Natural killer cell (primary cell): ENCODE measurements at regions not wholly inside any gene's neighbourhood (a gene's known extent, or its start where the extent isn't known, plus 50 kb on each side); places are given as distances from the start of the nearest gene placed in this dataset.

Experiments used
- ATAC-seq, 3 donors: fragments of 150-1000 bp in 2 of 3; fragments of 200-7000 bp in 1 of 3; cut with Tn5 transposase; 1 replicate in 1 of 3; 2 replicates in 2 of 3; pipeline ENCODE4 v1.10.0; 2021; ENCODE audit warnings: mild to moderate bottlenecking in 2 of 3, moderate library complexity in 2 of 3
- DNase-seq, 2 donors: peaks; one replicate each; pipeline versions ENCODE4 v3.0.0 to v3.0.0-alpha.2; 2013 to 2021; ENCODE audit warnings: mixed read lengths in 1 of 2
- H3K27ac ChIP-seq: one replicate; pipeline ENCODE4 v1.5.1; 2013; ENCODE audit warnings: mild to moderate bottlenecking, low read length
- H3K27me3 ChIP-seq: one replicate; pipeline ENCODE4 v1.6.1; 2013; ENCODE audit warnings: low read length; ENCODE audit not compliant: control insufficient read depth, insufficient read depth
- H3K36me3 ChIP-seq: one replicate; pipeline ENCODE4 v1.6.1; 2013; ENCODE audit warnings: low read length; ENCODE audit not compliant: control insufficient read depth, insufficient read depth
- H3K4me1 ChIP-seq: one replicate; pipeline ENCODE4 v1.6.1; 2013; ENCODE audit warnings: low read length; ENCODE audit not compliant: control insufficient read depth, insufficient read depth
- H3K4me3 ChIP-seq: one replicate; pipeline ENCODE4 v1.5.1; 2013; ENCODE audit warnings: low read length
- H3K9me3 ChIP-seq: one replicate; pipeline ENCODE4 v1.6.1; 2013; ENCODE audit warnings: low read length; ENCODE audit not compliant: control insufficient read depth, insufficient read depth
- H3K27ac Mint-ChIP-seq, 2 donors: one replicate each; pipeline ENCODE4 v1.8.0; 2022; ENCODE audit warnings: mild to moderate bottlenecking in 2 of 2, mixed read lengths in 2 of 2, moderate library complexity in 1 of 2
- H3K27me3 Mint-ChIP-seq, 2 donors: one replicate each; pipeline ENCODE4 v1.8.0; 2022; ENCODE audit warnings: low read depth in 2 of 2, mixed read lengths in 2 of 2
- H3K36me3 Mint-ChIP-seq: one replicate; pipeline ENCODE4 v1.8.0; 2022; ENCODE audit warnings: mixed read lengths
- H3K4me1 Mint-ChIP-seq, 2 donors: one replicate each; pipeline ENCODE4 v1.8.0; 2022; ENCODE audit warnings: mixed read lengths in 2 of 2
- H3K4me3 Mint-ChIP-seq: one replicate; pipeline ENCODE4 v1.8.0; 2022; ENCODE audit warnings: mild to moderate bottlenecking, moderate library complexity, mixed read lengths
- H3K9me3 Mint-ChIP-seq, 2 donors: one replicate each; pipeline ENCODE4 v1.8.0; 2022; ENCODE audit warnings: mixed read lengths in 2 of 2
- WGBS: methylation state at CpG from one replicate; pipeline ENCODE4 v1.1.7; 2013; ENCODE audit warnings: missing lambda C conversion rate; ENCODE audit not compliant: insufficient coverage; 5-methylcytosine and 5-hydroxymethylcytosine counted together
- intact Hi-C: fragments of 100-400 bp; cut with micrococcal nuclease; formaldehyde crosslinking; loops from one replicate; pipeline ENCODE4 v1.14.2; 2022
- TF ChIP-seq, protein P1 (sequence below): fragments of 200-600 bp; IDR thresholded peaks from one replicate; pipeline ENCODE4 v1.8.0; 2022; ENCODE audit warnings: antibody characterized with exemption

GRCh38 chr20:5445611-5446010 lies 128.9 kb upstream of the PROKR2 start:
- peaks cover 13 to 52% of the 10 kb centered on the region in 2 donors for H3K27me3 Mint-ChIP-seq
- H3K36me3 Mint-ChIP-seq = no peaks in the 10 kb centered on the region

GRCh38 chr20:5442101-5442500 lies 125.3 kb upstream of the PROKR2 start:
- Mint-ChIP-seq H3K27ac (no peak overlapping the region), H3K27me3 (peaks cover 25 to 56% of the 10 kb centered on the region in 2 donors), H3K9me3 (no peaks in the 10 kb centered on the region), H3K36me3 (no peaks in the 10 kb centered on the region), H3K4me3 (no peak overlapping the region), H3K4me1 (no peaks in the 10 kb centered on the region)
- H3K36me3 ChIP-seq = no peaks in the 10 kb centered on the region
- no peak overlapping the region for H3K27ac ChIP-seq
- no peaks in the 10 kb centered on the region for H3K27me3 ChIP-seq
- H3K9me3 ChIP-seq = no peaks in the 10 kb centered on the region
- no peaks in the 10 kb centered on the region for H3K4me1 ChIP-seq
- TF ChIP-seq, protein P1, sequence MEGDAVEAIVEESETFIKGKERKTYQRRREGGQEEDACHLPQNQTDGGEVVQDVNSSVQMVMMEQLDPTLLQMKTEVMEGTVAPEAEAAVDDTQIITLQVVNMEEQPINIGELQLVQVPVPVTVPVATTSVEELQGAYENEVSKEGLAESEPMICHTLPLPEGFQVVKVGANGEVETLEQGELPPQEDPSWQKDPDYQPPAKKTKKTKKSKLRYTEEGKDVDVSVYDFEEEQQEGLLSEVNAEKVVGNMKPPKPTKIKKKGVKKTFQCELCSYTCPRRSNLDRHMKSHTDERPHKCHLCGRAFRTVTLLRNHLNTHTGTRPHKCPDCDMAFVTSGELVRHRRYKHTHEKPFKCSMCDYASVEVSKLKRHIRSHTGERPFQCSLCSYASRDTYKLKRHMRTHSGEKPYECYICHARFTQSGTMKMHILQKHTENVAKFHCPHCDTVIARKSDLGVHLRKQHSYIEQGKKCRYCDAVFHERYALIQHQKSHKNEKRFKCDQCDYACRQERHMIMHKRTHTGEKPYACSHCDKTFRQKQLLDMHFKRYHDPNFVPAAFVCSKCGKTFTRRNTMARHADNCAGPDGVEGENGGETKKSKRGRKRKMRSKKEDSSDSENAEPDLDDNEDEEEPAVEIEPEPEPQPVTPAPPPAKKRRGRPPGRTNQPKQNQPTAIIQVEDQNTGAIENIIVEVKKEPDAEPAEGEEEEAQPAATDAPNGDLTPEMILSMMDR = no peak
- no peak overlapping the region for H3K4me3 ChIP-seq
- ATAC-seq (no peak), DNase-seq (no peak)
- 85% methylated on average over 5 of the region's 5 CpGs for WGBS
- intact Hi-C loops = no loop called here

More at GRCh38 chr20:5445611-5446010, 128.9 kb upstream of the PROKR2 start:
- TF ChIP-seq, protein P1 = no peak
- DNase-seq (no peak), ATAC-seq (no peak)
- Histone ChIP-seq H3K4me1 (no peaks in the 10 kb centered on the region), H3K27ac (no peak overlapping the region), H3K36me3 (no peaks in the 10 kb centered on the region), H3K4me3 (no peak overlapping the region), H3K27me3 (no peaks in the 10 kb centered on the region), H3K9me3 (no peaks in the 10 kb centered on the region)
- Mint-ChIP-seq H3K4me1 (no peaks in the 10 kb centered on the region), H3K27ac (no peak overlapping the region), H3K4me3 (no peak overlapping the region), H3K9me3 (no peaks in the 10 kb centered on the region)
- intact Hi-C loops = no loop called here
- 87% methylated on average over 4 of the region's 6 CpGs for WGBS

- Mint-ChIP-seq H3K27me3 (peaks cover 15 to 48% of the 10 kb centered on the region in 2 donors), H3K36me3 (no peaks in the 10 kb centered on the region)
Observed at GRCh38 chr20:5434116-5434515, 117.4 kb upstream of the PROKR2 start.

DNA sequence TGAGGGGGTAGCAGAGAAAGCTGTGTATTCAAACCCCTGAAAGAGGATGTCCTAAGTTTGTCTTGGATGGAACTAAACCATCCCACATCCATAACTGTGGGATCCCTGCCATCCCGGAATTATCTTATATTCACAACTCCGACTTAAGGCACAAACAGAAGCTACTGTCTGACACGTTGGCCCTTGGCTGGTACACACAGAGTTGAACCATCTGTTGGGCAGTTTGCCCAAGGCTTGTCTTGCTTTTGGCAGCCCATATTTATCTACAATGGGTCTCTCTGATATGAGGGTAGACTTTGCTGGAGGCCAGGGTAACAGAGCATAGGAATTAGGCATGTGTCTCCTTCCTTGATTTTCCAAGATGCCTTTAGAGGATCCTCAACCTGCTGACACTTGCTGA lies 116.6 kb upstream of the PROKR2 start:
- Histone ChIP-seq H3K4me1 (no peaks in the 10 kb centered on the region), H3K9me3 (no peaks in the 10 kb centered on the region), H3K27me3 (no peaks in the 10 kb centered on the region), H3K36me3 (no peaks in the 10 kb centered on the region), H3K27ac (no peak overlapping the region), H3K4me3 (no peak overlapping the region)
- TF ChIP-seq, protein P1 = no peak
- no peak for ATAC-seq
- intact Hi-C loops = no loop called here
- DNase-seq = no peak
- peaks cover 9 to 40% of the 10 kb centered on the region in 2 donors for H3K27me3 Mint-ChIP-seq
- no peaks in the 10 kb centered on the region for H3K36me3 Mint-ChIP-seq
- H3K4me3 Mint-ChIP-seq = no peak overlapping the region
- H3K9me3 Mint-ChIP-seq = no peaks in the 10 kb centered on the region
- WGBS = 87% methylated on average over 3 of the region's 3 CpGs
- H3K27ac Mint-ChIP-seq = no peak overlapping the region
- H3K4me1 Mint-ChIP-seq = no peaks in the 10 kb centered on the region

More at GRCh38 chr20:5434116-5434515, 117.4 kb upstream of the PROKR2 start:
- Histone ChIP-seq H3K4me3 (no peak overlapping the region), H3K9me3 (no peaks in the 10 kb centered on the region), H3K4me1 (no peaks in the 10 kb centered on the region), H3K36me3 (no peaks in the 10 kb centered on the region), H3K27ac (no peak overlapping the region), H3K27me3 (no peaks in the 10 kb centered on the region)
- Mint-ChIP-seq H3K4me3 (no peak overlapping the region), H3K27ac (no peak overlapping the region), H3K4me1 (no peaks in the 10 kb centered on the region), H3K9me3 (no peaks in the 10 kb centered on the region)
- WGBS = 85% methylated on average over 4 of the region's 4 CpGs
- intact Hi-C loops = no loop called here
- TF ChIP-seq, protein P1 = no peak
- DNase-seq (no peak), ATAC-seq (no peak)
